ENCODE measurements at regions not wholly inside any gene's neighbourhood (a gene's known extent, or its start where the extent isn't known, plus 50 kb on each side); places are given as distances from the start of the nearest gene placed in this dataset.

- Histone ChIP-seq H3K9me3 (ENCODE audit: control insufficient read depth, low read depth, low read length) (no peaks in the 10 kb centered on the region), H4K20me1 (ENCODE audit: control insufficient read depth, extremely low read depth, insufficient read depth, low read length) (no peaks in the 10 kb centered on the region), H3K9me1 (ENCODE audit: control insufficient read depth, extremely low read depth, insufficient read depth, low read length) (no peaks in the 10 kb centered on the region), H3K79me2 (ENCODE audit: control insufficient read depth, insufficient read depth, low read length) (no peaks in the 10 kb centered on the region), H3K4me1 (ENCODE audit: control insufficient read depth, extremely low read depth, insufficient read depth, low read length) (no peaks in the 10 kb centered on the region), H3K9ac (ENCODE audit: control insufficient read depth, extremely low read depth, insufficient read depth, low read length) (no peak overlapping the region), H3K36me3 (ENCODE audit: control insufficient read depth in 2 of 2, extremely low read depth in 1 of 2, insufficient read depth in 2 of 2, low read length in 2 of 2) (no peaks in the 10 kb centered on the region), H3K27ac (ENCODE audit: control insufficient read depth, insufficient read depth, low read length) (no peak overlapping the region), H3K4me3 (ENCODE audit: control insufficient read depth in 2 of 3, extremely low read depth in 1 of 3, insufficient read depth in 2 of 3, low read depth in 1 of 3, low read length in 3 of 3) (no peak overlapping the region), H3K27me3 (ENCODE audit: control insufficient read depth, extremely low read depth, insufficient read depth, low read length) (peaks cover 23% of the 10 kb centered on the region), H2AFZ (ENCODE audit: control insufficient read depth, low read length) (no peak overlapping the region), H3K4me2 (ENCODE audit: control insufficient read depth, extremely low read depth, insufficient read depth, low read depth, low read length) (no peak overlapping the region)
- DNase-seq (ENCODE audit: low read depth, low spot score) = no peak
- TF ChIP-seq CTCF (optimal IDR thresholded peaks at IDR 0.05 in 1 of 3, IDR thresholded peaks at IDR 0.05 in 1 of 3, conservative IDR thresholded peaks at IDR 0.05 in 1 of 3; ENCODE audit: extremely low read depth in 1 of 3, insufficient read depth in 2 of 3, low read length in 3 of 3) = no peak
- no peak for TF ChIP-seq EZH2 (IDR thresholded peaks at IDR 0.05; ENCODE audit: low read length)
- no peak for FAIRE-seq
- dilution Hi-C loops (cut with MboI; ENCODE audit: extremely low pct_ligation_motif_present, low sequenced_read_pairs) = no loop called here
Observed at GRCh38 chr1:181262069-181262468, 173.6 kb downstream of the IER5 start.

GRCh38 chr1:181263444-181263843, 174.9 kb downstream of the IER5 start:
- Histone ChIP-seq H3K9me1 (ENCODE audit: control insufficient read depth, extremely low read depth, insufficient read depth, low read length) (no peaks in the 10 kb centered on the region), H3K27ac (ENCODE audit: control insufficient read depth, insufficient read depth, low read length) (no peak overlapping the region), H4K20me1 (ENCODE audit: control insufficient read depth, extremely low read depth, insufficient read depth, low read length) (no peaks in the 10 kb centered on the region), H3K4me3 (ENCODE audit: control insufficient read depth in 2 of 3, extremely low read depth in 1 of 3, insufficient read depth in 2 of 3, low read depth in 1 of 3, low read length in 3 of 3) (no peak overlapping the region), H3K4me1 (ENCODE audit: control insufficient read depth, extremely low read depth, insufficient read depth, low read length) (no peaks in the 10 kb centered on the region), H3K4me2 (ENCODE audit: control insufficient read depth, extremely low read depth, insufficient read depth, low read depth, low read length) (no peak overlapping the region), H3K9me3 (ENCODE audit: control insufficient read depth, low read depth, low read length) (no peaks in the 10 kb centered on the region), H3K9ac (ENCODE audit: control insufficient read depth, extremely low read depth, insufficient read depth, low read length) (no peak overlapping the region), H3K27me3 (ENCODE audit: control insufficient read depth, extremely low read depth, insufficient read depth, low read length) (peaks cover 17% of the 10 kb centered on the region), H3K36me3 (ENCODE audit: control insufficient read depth in 2 of 2, extremely low read depth in 1 of 2, insufficient read depth in 2 of 2, low read length in 2 of 2) (no peaks in the 10 kb centered on the region), H2AFZ (ENCODE audit: control insufficient read depth, low read length) (no peak overlapping the region), H3K79me2 (ENCODE audit: control insufficient read depth, insufficient read depth, low read length) (no peaks in the 10 kb centered on the region)
- TF ChIP-seq EZH2 (IDR thresholded peaks at IDR 0.05; ENCODE audit: low read length) (no peak), CTCF (optimal IDR thresholded peaks at IDR 0.05 in 1 of 3, IDR thresholded peaks at IDR 0.05 in 1 of 3, conservative IDR thresholded peaks at IDR 0.05 in 1 of 3; ENCODE audit: extremely low read depth in 1 of 3, insufficient read depth in 2 of 3, low read length in 3 of 3) (no peak)
- dilution Hi-C loops (cut with MboI; ENCODE audit: extremely low pct_ligation_motif_present, low sequenced_read_pairs) = no loop called here
- FAIRE-seq (no peak), DNase-seq (ENCODE audit: low read depth, low spot score) (no peak)
